WTC11 (cell line): ENCODE measurements at regions not wholly inside any gene's neighbourhood (a gene's known extent, or its start where the extent isn't known, plus 50 kb on each side); places are given as distances from the start of the nearest gene placed in this dataset.

Experiments used
- ATAC-seq: fragments of 200-7000 bp; cut with Tn5 transposase; 2 replicates; pipeline ENCODE4 v1.10.0; 2021; ENCODE audit warnings: mild to moderate bottlenecking, moderate library complexity
- CTCF ChIA-PET: fragments of 300-600 bp; sonication (Branson Sonifier 250); formaldehyde crosslinking; loops from one replicate; lab custom pipeline; 2021; ENCODE audit warnings: antibody characterized with exemption; lab: Charles Lee
- POLR2A ChIA-PET: fragments of 350-600 bp; sonication (Branson Sonifier 250); formaldehyde crosslinking; loops from one replicate; lab custom pipeline; 2021; ENCODE audit warnings: antibody characterized with exemption; lab: Charles Lee
- DNase-seq: peaks from one replicate; pipeline ENCODE4 v3.0.0; 2021; ENCODE audit warnings: low spot score
- H3K27ac Mint-ChIP-seq: 2 replicates; pipeline ENCODE4 v1.8.0; 2021; ENCODE audit warnings: mixed read lengths
- H3K27me3 Mint-ChIP-seq: 2 replicates; pipeline ENCODE4 v1.8.0; 2021; ENCODE audit warnings: low read depth, mild to moderate bottlenecking, moderate library complexity, mixed read lengths
- H3K36me3 Mint-ChIP-seq: 2 replicates; pipeline ENCODE4 v1.8.0; 2021; ENCODE audit warnings: mixed read lengths
- H3K4me1 Mint-ChIP-seq: 2 replicates; pipeline ENCODE4 v1.8.0; 2022; ENCODE audit warnings: mixed read lengths
- H3K4me3 Mint-ChIP-seq: 2 replicates; pipeline ENCODE4 v1.8.0; 2021; ENCODE audit warnings: mild to moderate bottlenecking, moderate library complexity, mixed read lengths
- H3K9me3 Mint-ChIP-seq: 2 replicates; pipeline ENCODE4 v1.8.0; 2021; ENCODE audit warnings: mixed read lengths
- CREB1 ChIP-seq: sonication (generic); formaldehyde crosslinking; IDR thresholded peaks from 2 replicates; pipeline ENCODE4 v1.8.0; 2023; ENCODE audit warnings: mild to moderate bottlenecking, missing genetic modification reagents
- EMX1 ChIP-seq: fragments of 250-450 bp; sonication (Bioruptor Pico); IDR thresholded peaks from 2 replicates; pipeline ENCODE4 v1.8.0; 2021; ENCODE audit warnings: mild to moderate bottlenecking
- ETV6 ChIP-seq: sonication (generic); formaldehyde crosslinking; IDR thresholded peaks from 2 replicates; pipeline ENCODE4 v1.8.1; 2022; ENCODE audit warnings: mild to moderate bottlenecking, missing genetic modification reagents
- FOXP1 ChIP-seq: sonication (generic); formaldehyde crosslinking; IDR thresholded peaks from 2 replicates; pipeline ENCODE4 v1.8.0; 2022; ENCODE audit warnings: missing genetic modification reagents, mild to moderate bottlenecking, moderate library complexity, borderline replicate concordance
- GTF2I ChIP-seq: fragments of 250-450 bp; sonication (Bioruptor Pico); conservative IDR thresholded peaks from 2 replicates; pipeline ENCODE4 v1.4.0; 2021; ENCODE audit warnings: mild to moderate bottlenecking
- KAT7 ChIP-seq: sonication (generic); formaldehyde crosslinking; IDR thresholded peaks from 2 replicates; pipeline ENCODE4 v1.8.1; 2023; ENCODE audit warnings: missing genetic modification reagents, mild to moderate bottlenecking, borderline replicate concordance
- NR3C1 ChIP-seq: sonication (generic); formaldehyde crosslinking; conservative IDR thresholded peaks from 2 replicates; pipeline ENCODE4 v1.8.1; 2023; ENCODE audit warnings: low read depth, mild to moderate bottlenecking, missing genetic modification reagents
- OVOL2 ChIP-seq: fragments of 250-450 bp; sonication (Bioruptor Pico); IDR thresholded peaks from 2 replicates; pipeline ENCODE4 v1.9.0; 2021; ENCODE audit warnings: mild to moderate bottlenecking, borderline replicate concordance
- SMAD3 ChIP-seq: sonication (generic); formaldehyde crosslinking; IDR thresholded peaks from 2 replicates; pipeline ENCODE4 v1.8.0; 2022; ENCODE audit warnings: missing genetic modification reagents, mild to moderate bottlenecking, borderline replicate concordance
- SP1 ChIP-seq: sonication (generic); formaldehyde crosslinking; conservative IDR thresholded peaks from 2 replicates; pipeline ENCODE4 v1.8.1; 2022; ENCODE audit warnings: missing genetic modification reagents
- TP53 ChIP-seq: sonication (generic); formaldehyde crosslinking; IDR thresholded peaks from 2 replicates; pipeline ENCODE4 v1.8.1; 2023; ENCODE audit warnings: mild to moderate bottlenecking, missing genetic modification reagents
- ZNF232 ChIP-seq: sonication (generic); formaldehyde crosslinking; IDR thresholded peaks from 2 replicates; pipeline ENCODE4 v1.8.0; 2022; ENCODE audit warnings: mild to moderate bottlenecking, missing genetic modification reagents
- ZNF423 ChIP-seq: fragments of 250-450 bp; sonication (Bioruptor Pico); IDR thresholded peaks from 2 replicates; pipeline ENCODE4 v2.1.2; 2022; ENCODE audit warnings: mild to moderate bottlenecking, moderate library complexity
- TF ChIP-seq, protein P1 (sequence below): fragments of 200-600 bp; IDR thresholded peaks from 2 replicates; pipeline ENCODE4 v1.8.0; 2022; ENCODE audit warnings: antibody characterized with exemption
- TF ChIP-seq, protein P2 (sequence below): sonication (generic); formaldehyde crosslinking; IDR thresholded peaks from 2 replicates; pipeline ENCODE4 v1.8.1; 2023; ENCODE audit warnings: mild to moderate bottlenecking, missing genetic modification reagents, borderline replicate concordance
- TF ChIP-seq, protein P3 (sequence below): sonication (generic); formaldehyde crosslinking; IDR thresholded peaks from 2 replicates; pipeline ENCODE4 v1.8.1; 2022; ENCODE audit warnings: missing genetic modification reagents, borderline replicate concordance
- TF ChIP-seq, protein P4 (sequence below): sonication (generic); formaldehyde crosslinking; IDR thresholded peaks from 2 replicates; pipeline ENCODE4 v1.8.1; 2023; ENCODE audit warnings: mild to moderate bottlenecking, missing genetic modification reagents
- TF ChIP-seq, protein P5 (sequence below): sonication (generic); formaldehyde crosslinking; IDR thresholded peaks from 2 replicates; pipeline ENCODE4 v1.8.1; 2022; ENCODE audit warnings: mild to moderate bottlenecking, moderate library complexity, missing genetic modification reagents
- TF ChIP-seq, protein P6 (sequence below): sonication (generic); formaldehyde crosslinking; IDR thresholded peaks from 2 replicates; pipeline ENCODE4 v1.8.1; 2023; ENCODE audit warnings: mild to moderate bottlenecking, missing genetic modification reagents, moderate library complexity
- TF ChIP-seq, protein P7 (sequence below): sonication (generic); formaldehyde crosslinking; IDR thresholded peaks from 2 replicates; pipeline ENCODE4 v1.8.1; 2023; ENCODE audit warnings: mild to moderate bottlenecking, moderate library complexity, missing genetic modification reagents
- TF ChIP-seq, protein P8 (sequence below): sonication (generic); formaldehyde crosslinking; IDR thresholded peaks from 2 replicates; pipeline ENCODE4 v1.8.0; 2022; ENCODE audit warnings: mild to moderate bottlenecking, missing genetic modification reagents

DNA sequence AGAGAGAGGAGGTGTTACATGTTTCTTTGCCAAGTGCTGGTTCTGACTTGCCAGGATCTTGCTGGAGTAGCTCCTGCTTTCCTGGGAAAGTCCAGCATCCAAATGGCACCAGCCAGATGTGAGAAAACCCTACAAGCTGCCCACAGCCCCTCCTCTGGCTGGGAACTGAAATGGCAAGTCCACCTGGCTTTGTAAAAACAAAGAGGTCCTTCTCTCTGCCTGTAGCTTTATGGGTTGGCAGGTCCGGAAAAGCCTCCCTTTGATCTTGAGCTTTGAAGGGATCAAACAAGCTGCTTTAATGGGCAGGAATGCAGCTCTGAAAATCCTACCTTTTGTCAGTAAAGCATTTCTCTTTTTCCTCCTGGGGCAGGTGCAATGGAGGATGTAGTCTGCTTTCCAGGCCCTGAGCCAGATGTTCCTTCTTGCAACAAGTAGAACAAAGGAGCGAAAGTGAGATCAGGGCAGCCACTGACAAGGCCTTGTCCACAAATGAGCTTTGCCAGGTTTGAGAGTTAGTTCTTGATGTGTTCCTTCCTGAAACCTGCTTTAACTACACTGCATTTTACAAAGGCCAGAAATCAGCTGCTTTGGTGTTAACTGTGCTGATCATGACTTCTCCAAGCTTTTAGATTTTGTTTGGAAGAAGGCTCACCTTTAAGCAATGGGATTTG lies 456.7 kb downstream of the ZNF608 start (continued):
- TF ChIP-seq, protein P1, sequence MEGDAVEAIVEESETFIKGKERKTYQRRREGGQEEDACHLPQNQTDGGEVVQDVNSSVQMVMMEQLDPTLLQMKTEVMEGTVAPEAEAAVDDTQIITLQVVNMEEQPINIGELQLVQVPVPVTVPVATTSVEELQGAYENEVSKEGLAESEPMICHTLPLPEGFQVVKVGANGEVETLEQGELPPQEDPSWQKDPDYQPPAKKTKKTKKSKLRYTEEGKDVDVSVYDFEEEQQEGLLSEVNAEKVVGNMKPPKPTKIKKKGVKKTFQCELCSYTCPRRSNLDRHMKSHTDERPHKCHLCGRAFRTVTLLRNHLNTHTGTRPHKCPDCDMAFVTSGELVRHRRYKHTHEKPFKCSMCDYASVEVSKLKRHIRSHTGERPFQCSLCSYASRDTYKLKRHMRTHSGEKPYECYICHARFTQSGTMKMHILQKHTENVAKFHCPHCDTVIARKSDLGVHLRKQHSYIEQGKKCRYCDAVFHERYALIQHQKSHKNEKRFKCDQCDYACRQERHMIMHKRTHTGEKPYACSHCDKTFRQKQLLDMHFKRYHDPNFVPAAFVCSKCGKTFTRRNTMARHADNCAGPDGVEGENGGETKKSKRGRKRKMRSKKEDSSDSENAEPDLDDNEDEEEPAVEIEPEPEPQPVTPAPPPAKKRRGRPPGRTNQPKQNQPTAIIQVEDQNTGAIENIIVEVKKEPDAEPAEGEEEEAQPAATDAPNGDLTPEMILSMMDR: 0 out of 2 replicates have a peak, but pooled peaks have one; percentile 26
- TF ChIP-seq, protein P2, sequence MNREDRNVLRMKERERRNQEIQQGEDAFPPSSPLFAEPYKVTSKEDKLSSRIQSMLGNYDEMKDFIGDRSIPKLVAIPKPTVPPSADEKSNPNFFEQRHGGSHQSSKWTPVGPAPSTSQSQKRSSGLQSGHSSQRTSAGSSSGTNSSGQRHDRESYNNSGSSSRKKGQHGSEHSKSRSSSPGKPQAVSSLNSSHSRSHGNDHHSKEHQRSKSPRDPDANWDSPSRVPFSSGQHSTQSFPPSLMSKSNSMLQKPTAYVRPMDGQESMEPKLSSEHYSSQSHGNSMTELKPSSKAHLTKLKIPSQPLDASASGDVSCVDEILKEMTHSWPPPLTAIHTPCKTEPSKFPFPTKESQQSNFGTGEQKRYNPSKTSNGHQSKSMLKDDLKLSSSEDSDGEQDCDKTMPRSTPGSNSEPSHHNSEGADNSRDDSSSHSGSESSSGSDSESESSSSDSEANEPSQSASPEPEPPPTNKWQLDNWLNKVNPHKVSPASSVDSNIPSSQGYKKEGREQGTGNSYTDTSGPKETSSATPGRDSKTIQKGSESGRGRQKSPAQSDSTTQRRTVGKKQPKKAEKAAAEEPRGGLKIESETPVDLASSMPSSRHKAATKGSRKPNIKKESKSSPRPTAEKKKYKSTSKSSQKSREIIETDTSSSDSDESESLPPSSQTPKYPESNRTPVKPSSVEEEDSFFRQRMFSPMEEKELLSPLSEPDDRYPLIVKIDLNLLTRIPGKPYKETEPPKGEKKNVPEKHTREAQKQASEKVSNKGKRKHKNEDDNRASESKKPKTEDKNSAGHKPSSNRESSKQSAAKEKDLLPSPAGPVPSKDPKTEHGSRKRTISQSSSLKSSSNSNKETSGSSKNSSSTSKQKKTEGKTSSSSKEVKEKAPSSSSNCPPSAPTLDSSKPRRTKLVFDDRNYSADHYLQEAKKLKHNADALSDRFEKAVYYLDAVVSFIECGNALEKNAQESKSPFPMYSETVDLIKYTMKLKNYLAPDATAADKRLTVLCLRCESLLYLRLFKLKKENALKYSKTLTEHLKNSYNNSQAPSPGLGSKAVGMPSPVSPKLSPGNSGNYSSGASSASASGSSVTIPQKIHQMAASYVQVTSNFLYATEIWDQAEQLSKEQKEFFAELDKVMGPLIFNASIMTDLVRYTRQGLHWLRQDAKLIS (CRISPR knock-in tag): 0 out of 2 replicates have a peak, but pooled peaks have one; percentile 71
- 0 out of 2 replicates have a peak, but pooled peaks have one; percentile 60 for TF ChIP-seq CREB1 (CRISPR knock-in tag)

DNA sequence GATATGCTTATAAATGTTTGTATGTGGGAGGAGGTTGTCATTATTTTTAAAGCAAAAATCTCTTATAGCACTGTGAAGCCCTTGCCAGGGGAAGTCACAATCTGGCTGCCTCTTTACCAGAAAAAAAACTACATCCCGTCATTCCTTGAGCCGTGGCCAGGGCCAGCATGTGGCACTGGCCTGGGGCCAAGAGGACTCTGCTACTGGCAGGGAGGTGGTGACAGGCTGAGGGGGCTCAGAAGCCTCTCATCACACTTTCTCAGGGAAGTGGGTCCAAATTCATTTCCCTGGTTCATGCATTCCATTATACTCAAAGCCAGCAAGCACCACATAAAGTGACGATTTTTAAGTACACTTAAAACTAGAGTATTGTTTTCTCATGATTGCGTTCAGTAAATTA lies 457.3 kb downstream of the ZNF608 start:
- H3K27me3 Mint-ChIP-seq: no peaks in the 10 kb centered on the region
- no peak for DNase-seq
- ChIA-PET POLR2A (no interaction called here), CTCF (interaction anchor here (0.6 to 1.6 kb wide), 8 partner anchors 14 to 458 kb away, joined by 3 to 5 read pairs (median 4); partner anchors contain the start of gene ZNF608)
- ATAC-seq: no peak
- peaks cover 20% of the 10 kb centered on the region for H3K9me3 Mint-ChIP-seq
- H3K27ac Mint-ChIP-seq: peak overlapping the region; percentile 91
- H3K4me3 Mint-ChIP-seq: no peak overlapping the region
- peaks cover 39% of the 10 kb centered on the region for H3K4me1 Mint-ChIP-seq
- TF ChIP-seq ZNF423 (no peak), ETV6 (no peak), SP1 (CRISPR knock-in tag) (no peak), OVOL2 (CRISPR knock-in tag) (no peak), TP53 (CRISPR knock-in tag) (no peak), EMX1 (CRISPR knock-in tag) (no peak), NR3C1 (no peak)
- TF ChIP-seq, protein P3, sequence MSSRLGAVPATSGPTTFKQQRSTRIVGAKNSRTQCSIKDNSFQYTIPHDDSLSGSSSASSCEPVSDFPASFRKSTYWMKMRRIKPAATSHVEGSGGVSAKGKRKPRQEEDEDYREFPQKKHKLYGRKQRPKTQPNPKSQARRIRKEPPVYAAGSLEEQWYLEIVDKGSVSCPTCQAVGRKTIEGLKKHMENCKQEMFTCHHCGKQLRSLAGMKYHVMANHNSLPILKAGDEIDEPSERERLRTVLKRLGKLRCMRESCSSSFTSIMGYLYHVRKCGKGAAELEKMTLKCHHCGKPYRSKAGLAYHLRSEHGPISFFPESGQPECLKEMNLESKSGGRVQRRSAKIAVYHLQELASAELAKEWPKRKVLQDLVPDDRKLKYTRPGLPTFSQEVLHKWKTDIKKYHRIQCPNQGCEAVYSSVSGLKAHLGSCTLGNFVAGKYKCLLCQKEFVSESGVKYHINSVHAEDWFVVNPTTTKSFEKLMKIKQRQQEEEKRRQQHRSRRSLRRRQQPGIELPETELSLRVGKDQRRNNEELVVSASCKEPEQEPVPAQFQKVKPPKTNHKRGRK (CRISPR knock-in tag): no peak
- H3K36me3 Mint-ChIP-seq: peaks cover 16% of the 10 kb centered on the region

DNA sequence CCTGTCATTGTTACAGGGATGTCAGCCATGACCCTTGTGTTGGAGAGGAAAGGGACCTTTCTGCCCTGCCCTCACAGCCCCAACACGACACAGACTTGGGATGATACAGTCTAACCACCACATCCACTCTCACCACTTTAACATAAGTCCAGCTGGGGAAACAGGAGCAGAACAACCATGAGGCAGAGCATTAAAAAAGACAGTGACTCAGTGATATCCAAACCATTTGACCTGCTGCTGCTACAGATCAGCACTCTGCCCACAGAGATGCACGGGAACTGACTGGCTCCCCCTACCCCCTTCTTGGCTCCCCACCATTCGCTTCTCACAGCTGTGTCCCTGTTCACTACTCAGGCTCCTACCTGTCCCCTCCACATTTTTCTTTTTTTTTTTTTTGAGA lies 458.6 kb downstream of the ZNF608 start:
- ChIA-PET CTCF (no interaction called here), POLR2A (no interaction called here)
- ATAC-seq: no peak
- H3K9me3 Mint-ChIP-seq: peaks cover 17% of the 10 kb centered on the region
- peaks cover 42% of the 10 kb centered on the region for H3K4me1 Mint-ChIP-seq
- H3K4me3 Mint-ChIP-seq: no peak overlapping the region
- H3K27ac Mint-ChIP-seq: no peak overlapping the region
- no peak for DNase-seq
- no peaks in the 10 kb centered on the region for H3K27me3 Mint-ChIP-seq
- peaks cover 12% of the 10 kb centered on the region for H3K36me3 Mint-ChIP-seq
- TF ChIP-seq, protein P4, sequence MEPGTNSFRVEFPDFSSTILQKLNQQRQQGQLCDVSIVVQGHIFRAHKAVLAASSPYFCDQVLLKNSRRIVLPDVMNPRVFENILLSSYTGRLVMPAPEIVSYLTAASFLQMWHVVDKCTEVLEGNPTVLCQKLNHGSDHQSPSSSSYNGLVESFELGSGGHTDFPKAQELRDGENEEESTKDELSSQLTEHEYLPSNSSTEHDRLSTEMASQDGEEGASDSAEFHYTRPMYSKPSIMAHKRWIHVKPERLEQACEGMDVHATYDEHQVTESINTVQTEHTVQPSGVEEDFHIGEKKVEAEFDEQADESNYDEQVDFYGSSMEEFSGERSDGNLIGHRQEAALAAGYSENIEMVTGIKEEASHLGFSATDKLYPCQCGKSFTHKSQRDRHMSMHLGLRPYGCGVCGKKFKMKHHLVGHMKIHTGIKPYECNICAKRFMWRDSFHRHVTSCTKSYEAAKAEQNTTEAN (CRISPR knock-in tag): no peak
- TF ChIP-seq, protein P5, sequence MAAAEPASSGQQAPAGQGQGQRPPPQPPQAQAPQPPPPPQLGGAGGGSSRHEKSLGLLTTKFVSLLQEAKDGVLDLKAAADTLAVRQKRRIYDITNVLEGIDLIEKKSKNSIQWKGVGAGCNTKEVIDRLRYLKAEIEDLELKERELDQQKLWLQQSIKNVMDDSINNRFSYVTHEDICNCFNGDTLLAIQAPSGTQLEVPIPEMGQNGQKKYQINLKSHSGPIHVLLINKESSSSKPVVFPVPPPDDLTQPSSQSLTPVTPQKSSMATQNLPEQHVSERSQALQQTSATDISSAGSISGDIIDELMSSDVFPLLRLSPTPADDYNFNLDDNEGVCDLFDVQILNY (CRISPR knock-in tag): no peak
- no peak for TF ChIP-seq KAT7 (CRISPR knock-in tag)
- TF ChIP-seq, protein P6, sequence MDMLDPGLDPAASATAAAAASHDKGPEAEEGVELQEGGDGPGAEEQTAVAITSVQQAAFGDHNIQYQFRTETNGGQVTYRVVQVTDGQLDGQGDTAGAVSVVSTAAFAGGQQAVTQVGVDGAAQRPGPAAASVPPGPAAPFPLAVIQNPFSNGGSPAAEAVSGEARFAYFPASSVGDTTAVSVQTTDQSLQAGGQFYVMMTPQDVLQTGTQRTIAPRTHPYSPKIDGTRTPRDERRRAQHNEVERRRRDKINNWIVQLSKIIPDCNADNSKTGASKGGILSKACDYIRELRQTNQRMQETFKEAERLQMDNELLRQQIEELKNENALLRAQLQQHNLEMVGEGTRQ: no peak
- TF ChIP-seq GTF2I (CRISPR knock-in tag): no peak
- TF ChIP-seq ZNF232 (CRISPR knock-in tag): no peak
- TF ChIP-seq, protein P7, sequence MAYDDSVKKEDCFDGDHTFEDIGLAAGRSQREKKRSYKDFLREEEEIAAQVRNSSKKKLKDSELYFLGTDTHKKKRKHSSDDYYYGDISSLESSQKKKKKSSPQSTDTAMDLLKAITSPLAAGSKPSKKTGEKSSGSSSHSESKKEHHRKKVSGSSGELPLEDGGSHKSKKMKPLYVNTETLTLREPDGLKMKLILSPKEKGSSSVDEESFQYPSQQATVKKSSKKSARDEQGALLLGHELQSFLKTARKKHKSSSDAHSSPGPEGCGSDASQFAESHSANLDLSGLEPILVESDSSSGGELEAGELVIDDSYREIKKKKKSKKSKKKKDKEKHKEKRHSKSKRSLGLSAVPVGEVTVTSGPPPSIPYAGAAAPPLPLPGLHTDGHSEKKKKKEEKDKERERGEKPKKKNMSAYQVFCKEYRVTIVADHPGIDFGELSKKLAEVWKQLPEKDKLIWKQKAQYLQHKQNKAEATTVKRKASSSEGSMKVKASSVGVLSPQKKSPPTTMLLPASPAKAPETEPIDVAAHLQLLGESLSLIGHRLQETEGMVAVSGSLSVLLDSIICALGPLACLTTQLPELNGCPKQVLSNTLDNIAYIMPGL (CRISPR knock-in tag): no peak
- no peak for TF ChIP-seq SMAD3 (CRISPR knock-in tag)
- TF ChIP-seq, protein P8, sequence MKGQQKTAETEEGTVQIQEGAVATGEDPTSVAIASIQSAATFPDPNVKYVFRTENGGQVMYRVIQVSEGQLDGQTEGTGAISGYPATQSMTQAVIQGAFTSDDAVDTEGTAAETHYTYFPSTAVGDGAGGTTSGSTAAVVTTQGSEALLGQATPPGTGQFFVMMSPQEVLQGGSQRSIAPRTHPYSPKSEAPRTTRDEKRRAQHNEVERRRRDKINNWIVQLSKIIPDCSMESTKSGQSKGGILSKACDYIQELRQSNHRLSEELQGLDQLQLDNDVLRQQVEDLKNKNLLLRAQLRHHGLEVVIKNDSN (CRISPR knock-in tag): no peak
- TF ChIP-seq FOXP1 (CRISPR knock-in tag): no peak
